Naive thymus-derived CD4-positive, alpha-beta T cell (primary cell): ENCODE measurements at regions not wholly inside any gene's neighbourhood (a gene's known extent, or its start where the extent isn't known, plus 50 kb on each side); places are given as distances from the start of the nearest gene placed in this dataset.

Source experiments
- ATAC-seq: fragments of 150-1000 bp; cut with Tn5 transposase; 2 replicates; pipeline ENCODE4 v1.10.0; 2021; ENCODE audit warnings: mild to moderate bottlenecking, moderate library complexity
- CTCF ChIA-PET: fragments of 350-600 bp; sonication (Branson Sonifier 250); formaldehyde crosslinking; loops from one replicate; lab custom pipeline; 2021; ENCODE audit warnings: antibody characterized with exemption; lab: Charles Lee
- POLR2A ChIA-PET: fragments of 350-600 bp; sonication (Branson Sonifier 250); formaldehyde crosslinking; loops from one replicate; lab custom pipeline; 2021; ENCODE audit warnings: antibody characterized with exemption, inconsistent platforms; lab: Charles Lee
- DNase-seq, 9 donors: peaks; one replicate each; pipeline versions ENCODE4 v3.0.0 to v3.0.0-alpha.2; 2020 to 2022; ENCODE audit warnings: mixed read lengths in 1 of 9
- H3K27ac ChIP-seq: one replicate; pipeline ENCODE4 v1.7.0; 2013; ENCODE audit warnings: mild to moderate bottlenecking, low read depth, low read length, moderate library complexity
- H3K27me3 ChIP-seq, 2 donors: one replicate each; pipeline ENCODE4 v1.7.0; 2013; ENCODE audit warnings: low read length in 2 of 2, mild to moderate bottlenecking in 2 of 2, moderate library complexity in 2 of 2; ENCODE audit not compliant: control insufficient read depth in 2 of 2, insufficient read depth in 2 of 2
- H3K36me3 ChIP-seq, 3 experiments: 1 replicate in 2 of 3; 2 replicates in 1 of 3; pipeline ENCODE4 v1.7.0; 2013; ENCODE audit warnings: low read length in 3 of 3, mild to moderate bottlenecking in 3 of 3, moderate library complexity in 1 of 3; ENCODE audit not compliant: insufficient read depth in 3 of 3, control insufficient read depth in 2 of 3
- H3K4me1 ChIP-seq, 2 donors: one replicate each; pipeline ENCODE4 v1.7.0; 2013; ENCODE audit warnings: low read length in 2 of 2, mild to moderate bottlenecking in 2 of 2, moderate library complexity in 1 of 2; ENCODE audit not compliant: control insufficient read depth in 2 of 2, insufficient read depth in 2 of 2
- H3K4me3 ChIP-seq: 2 replicates; pipeline ENCODE4 v1.7.0; 2013; ENCODE audit warnings: mild to moderate bottlenecking, low read length
- H3K9me3 ChIP-seq, 3 experiments: 1 replicate in 2 of 3; 2 replicates in 1 of 3; pipeline ENCODE4 v1.7.0; 2013; ENCODE audit warnings: low read length in 3 of 3; ENCODE audit not compliant: control insufficient read depth in 2 of 3
- H3K27ac Mint-ChIP-seq, 9 donors: one replicate each; pipeline ENCODE4 v1.8.0; 2020 to 2022; ENCODE audit warnings: mixed read lengths in 9 of 9, mild to moderate bottlenecking in 8 of 9, moderate library complexity in 5 of 9, inconsistent platforms in 2 of 9
- H3K27me3 Mint-ChIP-seq, 5 donors: one replicate each; pipeline ENCODE4 v1.8.0; 2021 to 2022; ENCODE audit warnings: mixed read lengths in 5 of 5, mild to moderate bottlenecking in 1 of 5
- H3K36me3 Mint-ChIP-seq, 5 donors: one replicate each; pipeline ENCODE4 v1.8.0; 2020 to 2022; ENCODE audit warnings: mixed read lengths in 5 of 5, mild to moderate bottlenecking in 3 of 5, inconsistent platforms in 1 of 5
- H3K4me1 Mint-ChIP-seq, 7 donors: one replicate each; pipeline ENCODE4 v1.8.0; 2020 to 2022; ENCODE audit warnings: mixed read lengths in 7 of 7, mild to moderate bottlenecking in 3 of 7, inconsistent platforms in 1 of 7
- H3K4me3 Mint-ChIP-seq, 10 donors: one replicate each; pipeline ENCODE4 v1.8.0; 2020 to 2022; ENCODE audit warnings: mild to moderate bottlenecking in 10 of 10, mixed read lengths in 10 of 10, moderate library complexity in 6 of 10, inconsistent platforms in 2 of 10
- H3K9me3 Mint-ChIP-seq, 11 donors: one replicate each; pipeline ENCODE4 v1.8.0; 2020 to 2022; ENCODE audit warnings: mixed read lengths in 11 of 11, mild to moderate bottlenecking in 4 of 11, inconsistent platforms in 1 of 11, moderate library complexity in 1 of 11
- intact Hi-C, 2 donors: fragments of 100-400 bp; cut with micrococcal nuclease; formaldehyde crosslinking; loops; one replicate each; pipeline ENCODE4 v1.15.1; 2023

DNA sequence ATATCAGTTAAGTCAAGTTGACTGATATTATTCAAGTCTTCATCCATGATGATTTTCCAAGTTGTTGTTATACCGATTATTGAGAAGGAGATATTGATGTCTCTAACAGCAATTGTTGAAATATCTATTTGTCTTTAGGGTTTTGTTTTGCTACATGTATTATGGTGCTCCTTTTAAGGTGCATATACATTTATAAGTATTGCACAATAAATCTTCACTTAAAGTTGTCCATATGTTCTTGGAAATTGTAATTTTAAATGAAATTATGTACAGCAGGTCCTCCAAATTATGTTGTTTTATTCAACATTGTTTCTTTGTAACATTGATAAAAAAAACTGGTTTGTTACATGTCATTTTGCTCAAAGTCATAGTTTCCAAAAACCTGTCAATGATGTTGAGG, 650.7 kb upstream of the CITED2 start:
- H3K4me3 ChIP-seq = no peak overlapping the region
- no peaks in the 10 kb centered on the region for H3K27me3 ChIP-seq
- ATAC-seq (no peak), DNase-seq (no peak)
- H3K4me1 Mint-ChIP-seq = no peaks in the 10 kb centered on the region
- H3K9me3 Mint-ChIP-seq = peaks cover 4 to 18% (median 8%) of the 10 kb centered on the region in 11 donors
- no peak overlapping the region for H3K27ac Mint-ChIP-seq
- peaks cover 0 to 35% (median 27%) of the 10 kb centered on the region in 5 donors for H3K27me3 Mint-ChIP-seq
- intact Hi-C loops = no loop called here
- no peak overlapping the region for H3K27ac ChIP-seq
- no peaks in the 10 kb centered on the region for H3K36me3 ChIP-seq
- H3K4me3 Mint-ChIP-seq = no peak overlapping the region
- peaks cover 0 to 4% (median 0%) of the 10 kb centered on the region in 3 experiments for H3K9me3 ChIP-seq
- H3K36me3 Mint-ChIP-seq = peaks cover 0 to 6% (median 0%) of the 10 kb centered on the region in 5 donors
- H3K4me1 ChIP-seq = no peaks in the 10 kb centered on the region
- ChIA-PET CTCF (no interaction called here), POLR2A (no interaction called here)

DNA sequence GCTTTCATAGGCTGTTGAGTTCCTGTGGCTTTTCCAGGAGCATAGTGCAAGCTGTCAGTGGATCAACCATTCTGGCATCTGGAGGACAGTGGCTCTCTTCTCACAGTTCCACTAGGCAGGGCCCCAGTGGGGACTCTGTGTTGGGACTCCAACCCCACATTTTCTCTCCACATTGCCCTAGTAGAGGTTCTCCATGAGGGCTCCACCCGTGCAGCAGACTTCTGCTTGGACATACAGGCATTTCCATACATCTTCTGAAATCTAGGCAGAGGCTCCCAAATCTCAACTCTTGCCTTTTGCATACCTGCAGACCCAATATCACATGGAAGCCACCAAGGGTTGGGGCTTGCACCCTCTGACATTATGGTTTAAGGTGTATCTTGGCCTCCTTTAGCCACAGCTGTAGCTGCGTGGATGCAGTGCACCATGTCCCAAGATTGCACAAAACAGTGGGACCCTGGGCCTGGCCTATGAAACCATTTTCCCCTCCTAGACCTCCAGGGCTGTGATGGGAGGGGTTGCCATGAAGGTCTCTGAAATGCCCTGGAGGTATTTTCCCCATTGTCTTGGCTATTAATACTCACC, 645.9 kb upstream of the CITED2 start:
- POLR2A ChIA-PET = no interaction called here
- Mint-ChIP-seq H3K27me3 (peaks cover 0 to 37% (median 10%) of the 10 kb centered on the region in 5 donors), H3K4me1 (peaks cover 0 to 2% (median 0%) of the 10 kb centered on the region in 7 donors), H3K4me3 (no peak overlapping the region), H3K36me3 (peaks cover 0 to 6% (median 0%) of the 10 kb centered on the region in 5 donors), H3K27ac (no peak overlapping the region), H3K9me3 (peaks cover 3 to 23% (median 15%) of the 10 kb centered on the region in 11 donors)
- no peak overlapping the region for H3K4me3 ChIP-seq
- DNase-seq = no peak
- no peak overlapping the region for H3K27ac ChIP-seq
- H3K36me3 ChIP-seq = no peaks in the 10 kb centered on the region
- intact Hi-C loops = no loop called here
- CTCF ChIA-PET = no interaction called here
- no peak for ATAC-seq
- no peaks in the 10 kb centered on the region for H3K27me3 ChIP-seq
- peaks cover 0 to 6% (median 0%) of the 10 kb centered on the region in 3 experiments for H3K9me3 ChIP-seq
- no peaks in the 10 kb centered on the region for H3K4me1 ChIP-seq

DNA sequence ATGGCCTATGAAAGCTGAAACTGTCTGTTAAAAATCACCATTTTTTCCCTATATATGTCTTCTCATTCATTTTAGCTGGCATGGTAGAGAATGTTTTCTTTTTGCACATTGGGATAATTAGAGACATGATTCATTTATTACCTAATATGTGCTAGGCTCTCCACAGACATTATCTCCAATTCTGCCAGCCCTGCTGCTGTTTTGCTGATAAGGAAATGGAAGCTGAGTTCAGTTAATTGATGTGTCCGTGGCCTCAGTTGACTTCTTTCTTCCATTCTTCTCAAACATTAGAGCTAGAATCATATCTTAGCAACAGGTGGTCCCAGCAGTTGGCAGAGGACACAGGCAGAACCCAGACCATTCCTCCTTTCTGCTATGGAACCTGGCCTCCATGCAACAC, 644.1 kb upstream of the CITED2 start:
- Mint-ChIP-seq H3K36me3 (peaks cover 0 to 6% (median 0%) of the 10 kb centered on the region in 5 donors), H3K4me1 (peaks cover 0 to 2% (median 0%) of the 10 kb centered on the region in 7 donors), H3K4me3 (no peak overlapping the region), H3K9me3 (peaks cover 3 to 23% (median 15%) of the 10 kb centered on the region in 11 donors), H3K27ac (no peak overlapping the region), H3K27me3 (peaks cover 0 to 41% (median 14%) of the 10 kb centered on the region in 5 donors)
- H3K9me3 ChIP-seq = peaks cover 0 to 6% (median 0%) of the 10 kb centered on the region in 3 experiments
- ChIA-PET CTCF (no interaction called here), POLR2A (no interaction called here)
- H3K4me3 ChIP-seq = no peak overlapping the region
- ATAC-seq = no peak
- H3K4me1 ChIP-seq = no peaks in the 10 kb centered on the region
- intact Hi-C loops = no loop called here
- no peaks in the 10 kb centered on the region for H3K36me3 ChIP-seq
- H3K27me3 ChIP-seq = no peaks in the 10 kb centered on the region
- DNase-seq = no peak
- H3K27ac ChIP-seq = no peak overlapping the region

DNA sequence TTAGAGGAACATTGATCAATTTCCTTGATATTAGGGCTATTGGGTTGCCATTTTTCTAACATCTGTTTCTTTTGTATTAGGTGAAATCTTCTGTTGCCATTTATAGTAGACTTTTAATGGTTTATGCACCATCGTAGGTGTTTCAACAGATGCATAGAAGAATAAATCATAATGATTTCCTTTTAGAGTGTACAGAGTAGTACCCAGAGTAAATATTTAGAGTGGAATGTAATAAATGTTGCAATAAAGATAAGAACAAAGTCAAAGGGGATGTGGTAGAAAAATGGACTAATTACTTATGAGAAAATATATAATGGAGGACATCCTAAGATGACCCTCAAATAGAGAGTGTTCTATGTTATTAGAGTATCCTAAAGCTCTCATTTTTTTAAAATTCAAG, 643.0 kb upstream of the CITED2 start:
- Mint-ChIP-seq H3K4me1 (peaks cover 0 to 2% (median 0%) of the 10 kb centered on the region in 7 donors), H3K27me3 (peaks cover 0 to 41% (median 14%) of the 10 kb centered on the region in 5 donors), H3K4me3 (no peak overlapping the region), H3K36me3 (peaks cover 0 to 6% (median 0%) of the 10 kb centered on the region in 5 donors), H3K9me3 (peaks cover 3 to 23% (median 14%) of the 10 kb centered on the region in 11 donors), H3K27ac (no peak overlapping the region)
- H3K27me3 ChIP-seq = no peaks in the 10 kb centered on the region
- DNase-seq (no peak), ATAC-seq (no peak)
- H3K9me3 ChIP-seq = peaks cover 0 to 6% (median 0%) of the 10 kb centered on the region in 3 experiments
- H3K4me3 ChIP-seq = no peak overlapping the region
- CTCF ChIA-PET = no interaction called here
- intact Hi-C loops = no loop called here
- no peak overlapping the region for H3K27ac ChIP-seq
- no peaks in the 10 kb centered on the region for H3K36me3 ChIP-seq
- H3K4me1 ChIP-seq = no peaks in the 10 kb centered on the region
- POLR2A ChIA-PET = no interaction called here

DNA sequence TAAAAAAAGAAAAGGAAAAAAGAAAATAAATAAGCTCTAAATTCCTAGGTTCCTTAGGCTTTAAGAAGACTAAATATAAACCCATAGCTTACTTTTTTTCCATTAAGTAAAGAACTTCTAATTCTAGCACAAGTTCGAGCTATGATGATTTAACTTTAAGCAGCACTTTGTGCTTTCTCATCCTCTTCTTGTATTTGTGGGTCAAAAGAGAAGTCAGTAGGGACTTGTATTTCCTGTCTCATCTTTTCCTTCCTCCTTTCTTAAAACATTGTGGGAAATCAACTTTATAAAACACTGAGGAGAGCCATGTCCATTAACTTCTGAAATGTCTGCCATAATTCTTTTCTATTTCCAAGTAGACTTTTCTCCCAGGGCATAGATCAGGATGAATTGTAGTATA, 637.7 kb upstream of the CITED2 start:
- Histone ChIP-seq H3K4me1 (no peaks in the 10 kb centered on the region), H3K36me3 (no peaks in the 10 kb centered on the region), H3K27me3 (no peaks in the 10 kb centered on the region), H3K9me3 (no peaks in the 10 kb centered on the region), H3K27ac (no peak overlapping the region), H3K4me3 (no peak overlapping the region)
- intact Hi-C loops = no loop called here
- ChIA-PET CTCF (interaction anchor here (0.6 kb wide), 1 partner anchor 643 kb away, joined by 3 read pairs; no protein-coding TSS in a partner anchor), POLR2A (no interaction called here)
- H3K36me3 Mint-ChIP-seq = no peaks in the 10 kb centered on the region
- H3K4me1 Mint-ChIP-seq = peaks cover 0 to 5% (median 0%) of the 10 kb centered on the region in 7 donors
- DNase-seq = no peak
- ATAC-seq = no peak
- no peaks in the 10 kb centered on the region for H3K9me3 Mint-ChIP-seq
- H3K27me3 Mint-ChIP-seq = peaks cover 0 to 23% (median 8%) of the 10 kb centered on the region in 5 donors
- no peak overlapping the region for H3K4me3 Mint-ChIP-seq
- H3K27ac Mint-ChIP-seq = no peak overlapping the region

DNA sequence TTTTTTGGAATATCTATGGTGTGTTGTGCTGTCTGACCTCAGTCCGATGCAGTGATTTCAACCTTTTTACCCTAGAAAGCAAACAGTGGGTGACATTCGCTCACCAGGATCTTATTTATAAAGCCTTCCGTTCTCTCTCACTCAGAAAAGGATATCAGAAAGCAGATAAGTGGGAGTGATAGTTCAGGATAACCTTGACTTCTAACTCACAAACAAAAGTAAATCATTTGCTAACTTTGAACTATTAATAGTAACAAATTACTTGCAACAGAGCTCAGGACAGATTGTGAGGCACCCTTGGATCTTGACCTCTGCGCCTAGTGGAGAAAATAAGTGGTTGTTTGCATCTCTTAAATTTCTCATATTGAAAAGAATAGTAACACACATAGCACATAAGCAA, 637.1 kb upstream of the CITED2 start:
- no peak overlapping the region for H3K4me3 Mint-ChIP-seq
- peaks cover 0 to 22% (median 11%) of the 10 kb centered on the region in 5 donors for H3K27me3 Mint-ChIP-seq
- Histone ChIP-seq H3K27ac (no peak overlapping the region), H3K4me3 (no peak overlapping the region), H3K27me3 (no peaks in the 10 kb centered on the region), H3K36me3 (no peaks in the 10 kb centered on the region), H3K4me1 (no peaks in the 10 kb centered on the region), H3K9me3 (no peaks in the 10 kb centered on the region)
- H3K9me3 Mint-ChIP-seq = peaks cover 0 to 1% (median 0%) of the 10 kb centered on the region in 11 donors
- H3K27ac Mint-ChIP-seq = no peak overlapping the region
- CTCF ChIA-PET = no interaction called here
- DNase-seq (no peak), ATAC-seq (no peak)
- intact Hi-C loops = no loop called here
- POLR2A ChIA-PET = no interaction called here
- no peaks in the 10 kb centered on the region for H3K36me3 Mint-ChIP-seq
- H3K4me1 Mint-ChIP-seq = peaks cover 0 to 5% (median 0%) of the 10 kb centered on the region in 7 donors

DNA sequence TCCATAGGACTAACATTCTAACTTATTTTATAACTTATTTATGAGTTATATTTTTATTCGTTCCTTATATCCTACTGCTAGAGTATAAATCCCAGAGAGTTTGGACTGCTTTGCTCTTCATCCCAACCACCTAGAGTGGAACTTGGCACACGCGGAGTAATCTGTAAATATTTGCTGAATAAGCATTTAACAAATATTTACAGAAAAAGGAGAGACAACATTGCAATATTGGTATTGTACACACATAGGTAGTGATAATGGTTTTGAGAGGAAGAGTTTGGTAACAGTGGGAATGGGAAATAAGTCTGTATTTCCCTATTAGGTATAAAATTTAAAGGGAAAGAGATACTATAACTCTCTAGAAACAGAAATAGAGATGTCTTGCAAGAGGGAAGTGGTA, 634.8 kb upstream of the CITED2 start:
- H3K36me3 Mint-ChIP-seq = no peaks in the 10 kb centered on the region
- no peak for ATAC-seq
- H3K27ac ChIP-seq = no peak overlapping the region
- intact Hi-C loops = no loop called here
- POLR2A ChIA-PET = no interaction called here
- no peak overlapping the region for H3K4me3 Mint-ChIP-seq
- peaks cover 0 to 17% (median 10%) of the 10 kb centered on the region in 5 donors for H3K27me3 Mint-ChIP-seq
- no peaks in the 10 kb centered on the region for H3K9me3 ChIP-seq
- no peak for DNase-seq
- H3K4me1 ChIP-seq = no peaks in the 10 kb centered on the region
- no peak overlapping the region for H3K27ac Mint-ChIP-seq
- H3K36me3 ChIP-seq = no peaks in the 10 kb centered on the region
- no peak overlapping the region for H3K4me3 ChIP-seq
- no peaks in the 10 kb centered on the region for H3K27me3 ChIP-seq
- CTCF ChIA-PET = no interaction called here
- peaks cover 0 to 3% (median 0%) of the 10 kb centered on the region in 7 donors for H3K4me1 Mint-ChIP-seq
- H3K9me3 Mint-ChIP-seq = peaks cover 0 to 3% (median 0%) of the 10 kb centered on the region in 11 donors
